AML-193 (cell line): ENCODE measurements at regions not wholly inside any gene's neighbourhood (a gene's known extent, or its start where the extent isn't known, plus 50 kb on each side); places are given as distances from the start of the nearest gene placed in this dataset.

Experiments used
- DNase-seq, 2 experiments: peaks; one replicate each; lab custom pipeline; 2025; lab: John Stamatoyannopoulos, UW

GRCh38 chr15:25181293-25182097 lies 226.7 kb downstream of the SNRPN start:
- DNase-seq: no peak

DNA sequence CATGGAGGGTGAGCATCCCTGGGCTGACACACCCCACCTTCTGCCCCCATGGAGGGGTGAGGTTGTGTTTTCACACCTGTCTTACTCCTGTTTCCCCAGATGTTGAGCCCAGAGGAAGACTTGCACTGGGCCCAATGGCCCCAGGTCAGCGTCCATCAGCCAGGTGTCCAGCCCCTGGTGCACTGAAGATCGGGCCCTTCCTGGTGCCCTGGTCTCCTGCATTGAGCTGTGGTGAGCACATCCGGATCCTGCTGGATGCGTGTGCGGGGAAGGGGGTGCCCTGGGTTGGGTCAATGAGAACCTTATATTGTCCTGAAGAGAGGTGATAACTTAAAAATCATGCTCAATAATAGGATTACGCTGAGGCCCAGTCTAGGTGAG lies 227.3 kb downstream of the SNRPN start:
- no peak for DNase-seq

DNA sequence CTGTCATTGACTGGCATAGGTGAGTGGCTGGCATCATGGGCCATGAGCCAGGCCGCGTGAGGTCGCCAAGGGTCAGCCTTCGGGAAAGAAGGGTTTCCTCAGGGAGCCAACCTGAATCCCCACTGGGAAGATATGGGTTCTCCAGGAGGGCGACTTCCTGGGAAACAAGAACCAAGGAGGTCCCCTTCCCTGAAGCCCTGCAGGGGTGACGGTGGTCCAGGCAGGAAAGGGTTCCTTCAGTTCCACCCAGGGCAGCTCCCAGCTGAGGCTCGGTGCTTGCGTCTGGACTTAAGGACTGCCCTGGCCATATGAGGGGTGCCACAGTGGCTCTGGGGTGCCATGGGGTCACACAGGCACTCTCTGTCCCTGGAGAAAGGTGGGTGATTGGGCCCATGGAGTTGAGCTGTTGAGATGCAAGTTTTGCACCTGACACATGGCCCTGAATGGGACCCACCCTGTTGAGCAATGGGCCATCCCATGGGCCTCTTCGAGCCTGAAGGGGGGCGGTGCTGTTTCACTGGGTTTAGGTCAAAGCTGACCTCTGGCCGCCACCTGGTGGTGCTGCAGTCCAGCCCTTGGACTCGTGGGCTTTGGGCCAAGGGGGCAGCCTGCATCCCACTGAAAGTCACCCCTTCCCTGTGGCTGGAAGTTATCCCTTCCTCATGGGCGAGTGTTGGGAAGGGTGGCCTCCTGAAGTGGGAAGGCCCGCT lies 228.1 kb downstream of the SNRPN start:
- no peak for DNase-seq

- DNase-seq: no peak
These were observed 228.9 kb downstream of the SNRPN start for GRCh38 chr15:25183581-25184251.

DNA sequence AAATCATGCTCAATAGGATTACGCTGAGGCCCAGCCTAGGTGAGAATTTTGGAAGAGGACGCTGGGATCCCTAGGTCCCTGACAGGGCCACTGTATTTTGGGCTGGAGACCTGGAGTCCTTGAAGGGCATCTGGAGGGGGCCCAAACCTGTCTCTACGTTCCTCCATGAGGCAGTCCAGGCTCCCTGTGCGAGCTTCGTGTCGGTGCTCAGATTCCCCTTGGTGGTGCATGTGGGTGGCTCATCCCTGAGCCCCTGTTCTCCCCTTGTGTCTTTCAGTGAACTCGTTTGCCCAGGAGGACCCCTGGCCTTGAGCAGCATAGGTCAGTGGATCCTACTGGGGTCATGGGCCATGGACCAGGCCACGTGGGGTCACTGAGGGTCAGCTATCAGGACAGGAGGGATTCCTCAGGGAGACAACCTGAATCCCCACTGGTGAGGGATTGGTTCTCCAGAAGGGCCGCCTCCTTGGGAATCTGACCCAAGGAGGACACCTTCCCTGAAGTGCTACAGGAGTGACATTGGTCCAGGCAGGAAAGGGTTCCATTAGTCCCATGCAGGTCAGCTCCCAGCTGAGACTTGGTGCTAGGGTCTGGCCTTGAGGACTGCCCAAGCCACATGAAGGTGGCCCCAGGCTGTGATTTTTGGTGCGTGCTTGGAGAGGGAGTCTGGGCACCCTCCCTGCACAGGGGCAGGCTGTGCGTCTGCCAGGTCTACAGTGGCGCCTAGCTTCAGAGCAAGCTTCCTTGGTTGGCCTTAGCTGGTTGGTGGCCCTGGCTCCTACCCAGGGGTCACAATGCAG lies 229.8 kb downstream of the SNRPN start:
- no peak for DNase-seq

GRCh38 chr15:25185156-25185710 lies 230.4 kb downstream of the SNRPN start:
- DNase-seq: no peak

- no peak for DNase-seq
These were observed 231.0 kb downstream of the SNRPN start for GRCh38 chr15:25185791-25186190.

- DNase-seq: no peak
These were observed 231.6 kb downstream of the SNRPN start for GRCh38 chr15:25186411-25186810.

- no peak for DNase-seq
These were observed 232.3 kb downstream of the SNRPN start for GRCh38 chr15:25186906-25187645.

DNA sequence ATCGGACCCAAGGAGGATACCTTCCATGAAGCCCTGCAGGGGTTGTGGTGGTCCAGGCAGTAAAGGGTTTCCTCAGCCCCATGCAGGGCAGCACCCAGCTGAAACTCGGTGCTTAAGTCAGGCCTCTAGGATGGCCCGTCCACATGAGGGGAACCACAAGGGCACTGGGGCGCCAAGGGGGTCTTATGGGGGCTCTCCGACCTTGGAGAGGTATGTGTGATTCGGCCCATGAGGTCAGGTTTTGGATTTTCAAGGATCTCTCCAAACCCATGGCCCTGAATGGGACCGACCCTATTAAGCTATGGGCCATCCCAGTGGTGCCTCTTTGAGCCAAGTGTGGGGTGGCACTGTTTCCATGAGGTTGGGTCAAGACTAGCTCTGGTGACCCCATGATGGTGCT lies 233.3 kb downstream of the SNRPN start:
- DNase-seq: no peak

- DNase-seq: no peak
These were observed 233.8 kb downstream of the SNRPN start for GRCh38 chr15:25188551-25189101.

- no peak for DNase-seq
These were observed 234.8 kb downstream of the SNRPN start for GRCh38 chr15:25189551-25189950.

- DNase-seq: no peak
These were observed 237.9 kb downstream of the SNRPN start for GRCh38 chr15:25192651-25193050.

GRCh38 chr15:25207369-25207768 lies 231.5 kb downstream of the UBE3A start:
- DNase-seq: no peak

GRCh38 chr15:25208735-25209134 lies 230.1 kb downstream of the UBE3A start:
- DNase-seq: no peak

GRCh38 chr15:25220834-25221233 lies 218.0 kb downstream of the UBE3A start:
- DNase-seq: no peak

GRCh38 chr15:25224396-25224795 lies 214.4 kb downstream of the UBE3A start:
- DNase-seq: no peak

GRCh38 chr15:25226360-25226759 lies 212.5 kb downstream of the UBE3A start:
- no peak for DNase-seq

DNA sequence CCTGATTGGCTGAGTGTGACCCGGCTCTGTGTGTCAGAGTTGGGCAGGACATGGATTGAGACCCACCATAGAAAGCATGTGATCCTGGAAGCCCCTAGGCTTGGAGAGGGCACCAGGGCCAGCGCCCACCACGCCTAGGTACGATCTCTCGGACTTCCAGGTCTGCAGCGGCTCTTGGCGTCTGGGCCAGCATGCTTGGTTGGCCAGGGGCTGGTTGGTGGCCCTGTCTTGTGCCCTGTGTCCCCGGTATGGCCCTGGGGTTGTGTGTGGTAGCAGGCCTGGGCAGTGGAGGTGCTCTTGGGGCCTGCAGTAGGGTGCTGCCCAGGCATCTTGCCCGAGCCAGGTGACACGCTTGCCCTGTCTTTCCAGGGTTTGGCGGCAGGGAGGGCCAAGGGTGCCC lies 210.6 kb downstream of the UBE3A start:
- no peak for DNase-seq

DNA sequence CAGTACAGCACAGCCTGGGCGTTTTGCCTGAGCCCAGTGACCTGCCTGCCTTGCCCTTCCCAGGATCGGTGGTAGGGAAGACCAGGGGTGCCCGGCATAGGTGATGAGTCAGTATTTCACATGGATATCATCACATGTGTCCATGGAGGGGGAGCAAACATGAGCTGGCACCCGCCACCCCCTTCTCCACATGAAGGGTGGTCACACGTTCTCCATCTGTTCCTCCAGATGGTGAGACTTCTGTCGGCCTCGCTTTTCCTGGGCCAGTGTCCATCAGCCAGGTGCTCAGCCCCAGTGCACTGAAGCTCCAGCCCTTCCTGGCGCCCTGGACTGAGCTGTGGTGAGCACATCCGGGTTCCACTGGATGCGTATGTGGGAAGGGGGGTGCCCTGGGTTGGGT lies 208.4 kb downstream of the UBE3A start:
- no peak for DNase-seq
